Endothelial cell of umbilical vein (primary cell): ENCODE measurements at regions not wholly inside any gene's neighbourhood (a gene's known extent, or its start where the extent isn't known, plus 50 kb on each side); places are given as distances from the start of the nearest gene placed in this dataset.
"Not testable (repeated sequence)": the region's sequence is repeated elsewhere in the genome, so short reads cannot be mapped to it uniquely, and the experiment has no call there.

Experiments used
- BruUV-seq: library from RNA; stranded (reverse); fragments of 400-500 nt; replicated peaks from 2 replicates; lab custom pipeline; 2021; lab: Mats Ljungman, UMichigan
- CTCF ChIA-PET: fragments of 300-600, 350-600 bp; sonication (Branson Sonifier 250); formaldehyde crosslinking; loops from one replicate; lab custom pipeline; 2021; ENCODE audit warnings: antibody characterized with exemption, inconsistent platforms; lab: Charles Lee
- POLR2A ChIA-PET: fragments of 300-600, 350-600 bp; sonication (Branson Sonifier 250); formaldehyde crosslinking; loops from one replicate; lab custom pipeline; 2021; ENCODE audit warnings: antibody characterized with exemption, inconsistent platforms; lab: Charles Lee
- DNase-seq: peaks from one replicate; pipeline ENCODE4 v3.0.0-alpha.2; 2011; ENCODE audit warnings: low read depth, low spot score
- FAIRE-seq: peaks from 2 replicates; lab custom pipeline; 2011; peaks lifted over from hg19 to GRCh38; lab: Jason Lieb, UNC
- H2AFZ ChIP-seq: 2 replicates; pipeline ENCODE4 v1.6.0; 2012; ENCODE audit warnings: low read depth, low read length, control low read depth, inconsistent platforms
- H3K27ac ChIP-seq: 2 replicates; pipeline ENCODE4 v1.5.1; 2011; ENCODE audit warnings: low read depth, mild to moderate bottlenecking, control low read depth, low read length, moderate library complexity; ENCODE audit not compliant: insufficient read depth
- H3K27me3 ChIP-seq, 2 experiments: 2 replicates each; pipeline versions ENCODE4 v1.6.0 to v1.6.1; 2011; ENCODE audit warnings: low read length in 2 of 2, mixed read lengths in 1 of 2; ENCODE audit not compliant: control insufficient read depth in 2 of 2, insufficient read depth in 2 of 2
- H3K36me3 ChIP-seq, 2 experiments: 2 replicates in 1 of 2; 3 replicates in 1 of 2; pipeline ENCODE4 v1.5.1; 2011; ENCODE audit warnings: low read length in 2 of 2, mild to moderate bottlenecking in 1 of 2, moderate library complexity in 1 of 2; ENCODE audit not compliant: control insufficient read depth in 2 of 2, insufficient read depth in 2 of 2; ENCODE audit errors: extremely low read depth in 1 of 2
- H3K4me1 ChIP-seq: 3 replicates; pipeline ENCODE4 v1.5.1; 2011; ENCODE audit warnings: mild to moderate bottlenecking, low read length; ENCODE audit not compliant: control insufficient read depth, insufficient read depth; ENCODE audit errors: extremely low read depth
- H3K4me2 ChIP-seq: 2 replicates; pipeline ENCODE4 v1.6.1; 2011; ENCODE audit warnings: low read length, control low read depth, mixed read lengths; ENCODE audit not compliant: insufficient read depth
- H3K4me3 ChIP-seq, 3 experiments: fragments of 200-600 bp in 1 of 3; sonication (generic), shearing (Covaris generic) in 1 of 3; replicated peaks in 1 of 3; 2 replicates each; pipeline ENCODE4 v1.5.1; 2011 to 2016; ENCODE audit warnings: control low read depth in 3 of 3, low read length in 3 of 3, mild to moderate bottlenecking in 2 of 3, inconsistent platforms in 1 of 3, low read depth in 1 of 3, moderate library complexity in 1 of 3; ENCODE audit not compliant: insufficient read depth in 1 of 3
- H3K79me2 ChIP-seq: 2 replicates; pipeline ENCODE4 v1.6.0; 2012; ENCODE audit warnings: low read length, inconsistent platforms; ENCODE audit not compliant: control insufficient read depth, insufficient read depth
- H3K9ac ChIP-seq: replicated peaks from 2 replicates; pipeline ENCODE3; 2011; ENCODE audit warnings: low read length, control low read depth; ENCODE audit not compliant: insufficient read depth; ENCODE audit errors: extremely low read depth
- H3K9me1 ChIP-seq: replicated peaks from 3 replicates; pipeline ENCODE4 v1.6.0; 2011; ENCODE audit warnings: mild to moderate bottlenecking, low read length; ENCODE audit not compliant: control insufficient read depth, insufficient read depth; ENCODE audit errors: extremely low read depth
- H3K9me3 ChIP-seq: replicated peaks from 2 replicates; pipeline ENCODE4 v1.5.1; 2012; ENCODE audit warnings: low read length, inconsistent platforms; ENCODE audit not compliant: control insufficient read depth, insufficient read depth
- H4K20me1 ChIP-seq: replicated peaks from 2 replicates; pipeline ENCODE3; 2011; ENCODE audit warnings: mild to moderate bottlenecking, low read length; ENCODE audit not compliant: control insufficient read depth, insufficient read depth; ENCODE audit errors: extremely low read depth
- EZH2 ChIP-seq: IDR thresholded peaks from 2 replicates; pipeline ENCODE4 v1.6.1; 2012; ENCODE audit warnings: borderline replicate concordance, low read depth, mild to moderate bottlenecking, moderate library complexity, low read length, inconsistent platforms; ENCODE audit not compliant: severe bottlenecking
- GATA2 ChIP-seq: IDR thresholded peaks from 2 replicates; pipeline ENCODE4 v1.7.0; 2011; ENCODE audit warnings: low read depth, mild to moderate bottlenecking, moderate library complexity, mixed read lengths, low read length; ENCODE audit not compliant: insufficient read length, insufficient read depth
- JUN ChIP-seq: IDR thresholded peaks from 2 replicates; pipeline ENCODE4 v1.6.1; 2011; ENCODE audit warnings: borderline replicate concordance, low read depth; ENCODE audit not compliant: insufficient read length, insufficient read depth
- MYC ChIP-seq: IDR thresholded peaks from one replicate; pipeline ENCODE4 v1.6.1; 2011; ENCODE audit warnings: mild to moderate bottlenecking, low read depth, low read length
- POLR2AphosphoS5 ChIP-seq: IDR thresholded peaks from 2 replicates; pipeline ENCODE4 v1.6.1; 2012; ENCODE audit warnings: low read depth, mild to moderate bottlenecking, control low read depth, low read length, moderate library complexity; ENCODE audit not compliant: insufficient read depth
- dilution Hi-C: fragments of 300-500 bp; cut with MboI; formaldehyde crosslinking; loops from one replicate; pipeline ENCODE4 v1.15.0; 2019; ENCODE audit warnings: low sequenced_read_pairs; ENCODE audit not compliant: extremely low pct_ligation_motif_present
- intact Hi-C: fragments of 100-400 bp; cut with micrococcal nuclease; formaldehyde crosslinking; loops from one replicate; pipeline ENCODE4 v1.10.0; 2022
- TF ChIP-seq, protein P1 (sequence below), 2 donors: IDR thresholded peaks; 1 replicate in 1 of 2; 2 replicates in 1 of 2; pipeline ENCODE4 v1.5.1; 2011; ENCODE audit warnings: low read length in 2 of 2, mild to moderate bottlenecking in 2 of 2, moderate library complexity in 2 of 2, control low read depth in 1 of 2, inconsistent platforms in 1 of 2, low read depth in 1 of 2; ENCODE audit not compliant: insufficient read depth in 1 of 2; ENCODE audit errors: extremely low read depth in 1 of 2
- TF ChIP-seq, protein P2 (sequence below): IDR thresholded peaks from 2 replicates; pipeline ENCODE4 v1.6.1; 2011; ENCODE audit not compliant: insufficient read depth, insufficient read length

GRCh38 chr13:109934520-109934919 lies 148.1 kb upstream of the IRS2 start:
- H3K9me1 ChIP-seq, FAIRE-seq, H3K4me2 ChIP-seq, BruUV-seq, H3K79me2 ChIP-seq, H2AFZ ChIP-seq, CTCF ChIA-PET, H3K9ac ChIP-seq, H3K27ac ChIP-seq, dilution Hi-C loops, DNase-seq, intact Hi-C loops, H3K4me3 ChIP-seq, H3K27me3 ChIP-seq, POLR2A ChIA-PET, H3K36me3 ChIP-seq, H3K9me3 ChIP-seq, H4K20me1 ChIP-seq, H3K4me1 ChIP-seq: not testable (repeated sequence)

DNA sequence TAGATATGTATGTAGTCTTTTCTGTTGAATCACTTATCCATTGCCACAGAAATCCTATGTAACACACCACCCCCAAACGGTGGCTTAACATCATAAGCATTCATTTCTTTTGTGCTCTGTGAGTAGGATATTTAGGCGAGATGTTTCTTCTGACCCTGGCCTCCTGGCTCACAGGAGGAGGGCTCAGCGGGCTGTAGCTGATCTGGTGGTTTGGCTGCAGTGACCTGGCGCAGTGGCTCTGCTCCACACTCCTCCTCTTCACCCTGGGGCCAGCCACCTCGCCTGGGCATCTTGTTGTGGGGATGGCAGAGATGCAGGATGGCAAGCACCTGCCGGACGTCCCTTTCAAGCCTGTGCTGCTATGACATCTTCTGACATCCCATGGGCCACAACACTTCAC lies 147.1 kb upstream of the IRS2 start:
- dilution Hi-C loops (no loop called here), intact Hi-C loops (no loop called here)
- Histone ChIP-seq H3K9ac (no peak overlapping the region), H3K4me3 (no peak overlapping the region), H3K36me3 (no peaks in the 10 kb centered on the region), H3K4me2 (no peak overlapping the region), H3K79me2 (no peaks in the 10 kb centered on the region), H2AFZ (no peak overlapping the region), H3K27ac (no peak overlapping the region), H3K4me1 (no peaks in the 10 kb centered on the region), H3K27me3 (peaks cover 0 to 3% of the 10 kb centered on the region in 2 experiments), H3K9me1 (no peaks in the 10 kb centered on the region), H3K9me3 (no peaks in the 10 kb centered on the region), H4K20me1 (no peaks in the 10 kb centered on the region)
- ChIA-PET POLR2A (no interaction called here), CTCF (no interaction called here)
- no peak for DNase-seq
- no peak for FAIRE-seq
- TF ChIP-seq EZH2 (no peak), MYC (no peak), GATA2 (no peak), JUN (no peak), POLR2AphosphoS5 (no peak)
- TF ChIP-seq, protein P1, sequence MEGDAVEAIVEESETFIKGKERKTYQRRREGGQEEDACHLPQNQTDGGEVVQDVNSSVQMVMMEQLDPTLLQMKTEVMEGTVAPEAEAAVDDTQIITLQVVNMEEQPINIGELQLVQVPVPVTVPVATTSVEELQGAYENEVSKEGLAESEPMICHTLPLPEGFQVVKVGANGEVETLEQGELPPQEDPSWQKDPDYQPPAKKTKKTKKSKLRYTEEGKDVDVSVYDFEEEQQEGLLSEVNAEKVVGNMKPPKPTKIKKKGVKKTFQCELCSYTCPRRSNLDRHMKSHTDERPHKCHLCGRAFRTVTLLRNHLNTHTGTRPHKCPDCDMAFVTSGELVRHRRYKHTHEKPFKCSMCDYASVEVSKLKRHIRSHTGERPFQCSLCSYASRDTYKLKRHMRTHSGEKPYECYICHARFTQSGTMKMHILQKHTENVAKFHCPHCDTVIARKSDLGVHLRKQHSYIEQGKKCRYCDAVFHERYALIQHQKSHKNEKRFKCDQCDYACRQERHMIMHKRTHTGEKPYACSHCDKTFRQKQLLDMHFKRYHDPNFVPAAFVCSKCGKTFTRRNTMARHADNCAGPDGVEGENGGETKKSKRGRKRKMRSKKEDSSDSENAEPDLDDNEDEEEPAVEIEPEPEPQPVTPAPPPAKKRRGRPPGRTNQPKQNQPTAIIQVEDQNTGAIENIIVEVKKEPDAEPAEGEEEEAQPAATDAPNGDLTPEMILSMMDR (IDR thresholded peaks at IDR 0.05; ENCODE audit: extremely low read depth in 1 of 2, insufficient read depth in 1 of 2, low read depth in 1 of 2, low read length in 2 of 2) = no peak
- TF ChIP-seq, protein P2, sequence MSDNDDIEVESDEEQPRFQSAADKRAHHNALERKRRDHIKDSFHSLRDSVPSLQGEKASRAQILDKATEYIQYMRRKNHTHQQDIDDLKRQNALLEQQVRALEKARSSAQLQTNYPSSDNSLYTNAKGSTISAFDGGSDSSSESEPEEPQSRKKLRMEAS = no peak
- no TSS peak for BruUV-seq
